ENCODE measurements at regions not wholly inside any gene's neighbourhood (a gene's known extent, or its start where the extent isn't known, plus 50 kb on each side); places are given as distances from the start of the nearest gene placed in this dataset.

DNA sequence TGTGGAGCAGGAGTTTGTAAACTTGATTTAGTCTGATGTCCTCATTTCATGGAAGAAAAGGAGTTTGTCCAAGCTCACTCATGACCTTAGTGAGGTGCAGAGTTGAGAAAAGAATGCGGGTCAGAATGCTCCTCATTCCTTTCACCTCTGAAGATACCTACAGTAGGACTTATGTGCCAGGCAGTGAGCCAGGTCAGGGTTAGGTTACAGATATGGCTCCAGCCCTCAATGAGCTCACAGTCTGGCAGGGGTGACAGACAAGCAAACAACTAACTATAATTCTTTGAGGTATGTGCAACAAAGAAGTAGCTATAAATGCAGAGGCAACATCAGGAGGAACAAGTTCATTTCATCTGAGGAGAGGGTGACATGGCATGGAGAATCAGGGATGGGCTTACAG lies 102.5 kb downstream of the SPATA31D1 start:
- no peaks in the 10 kb centered on the region for H3K4me1 ChIP-seq (ENCODE audit: control insufficient read depth, insufficient read depth, low read length, poor library complexity, severe bottlenecking)
- H3K4me3 ChIP-seq (ENCODE audit: extremely low read depth, insufficient read depth, low read length, poor library complexity, severe bottlenecking) = no peak overlapping the region
- no peak overlapping the region for H3K27ac ChIP-seq (ENCODE audit: low read depth, low read length, severe bottlenecking)
- 100% methylated on average over 1 of the region's 1 CpG for WGBS, 2 experiments (ENCODE audit: insufficient coverage in 2 of 2)
- H3K36me3 ChIP-seq (ENCODE audit: control insufficient read depth, insufficient read depth, low read length) = no peaks in the 10 kb centered on the region
- H3K9me3 ChIP-seq (ENCODE audit: control insufficient read depth, low read length) = no peaks in the 10 kb centered on the region

DNA sequence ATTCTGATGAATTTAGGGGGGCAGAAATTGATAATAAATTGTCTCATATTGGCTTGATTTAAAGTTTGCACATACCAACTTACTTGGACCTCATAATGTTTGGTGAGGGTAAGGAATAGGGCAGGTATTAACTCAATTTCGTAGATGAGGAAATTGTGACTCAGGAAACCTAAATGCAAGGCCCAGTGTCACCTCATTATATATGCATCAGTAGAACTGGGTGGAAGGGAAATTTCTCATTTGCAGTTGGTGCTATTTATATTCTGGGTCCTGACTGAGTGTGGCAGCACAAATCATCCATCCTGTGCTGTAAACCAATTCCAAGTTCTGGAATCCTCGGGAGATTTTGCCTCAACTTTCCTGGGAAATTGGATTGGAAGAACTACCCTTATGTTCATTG lies 103.0 kb downstream of the SPATA31D1 start:
- Histone ChIP-seq H3K4me3 (ENCODE audit: extremely low read depth, insufficient read depth, low read length, poor library complexity, severe bottlenecking) (no peak overlapping the region), H3K36me3 (ENCODE audit: control insufficient read depth, insufficient read depth, low read length) (no peaks in the 10 kb centered on the region), H3K9me3 (ENCODE audit: control insufficient read depth, low read length) (no peaks in the 10 kb centered on the region), H3K4me1 (ENCODE audit: control insufficient read depth, insufficient read depth, low read length, poor library complexity, severe bottlenecking) (no peaks in the 10 kb centered on the region), H3K27ac (ENCODE audit: low read depth, low read length, severe bottlenecking) (no peak overlapping the region)
- 83 to 90% methylated on average over 1 of the region's 2 CpGs for WGBS, 2 experiments (ENCODE audit: insufficient coverage in 2 of 2)

DNA sequence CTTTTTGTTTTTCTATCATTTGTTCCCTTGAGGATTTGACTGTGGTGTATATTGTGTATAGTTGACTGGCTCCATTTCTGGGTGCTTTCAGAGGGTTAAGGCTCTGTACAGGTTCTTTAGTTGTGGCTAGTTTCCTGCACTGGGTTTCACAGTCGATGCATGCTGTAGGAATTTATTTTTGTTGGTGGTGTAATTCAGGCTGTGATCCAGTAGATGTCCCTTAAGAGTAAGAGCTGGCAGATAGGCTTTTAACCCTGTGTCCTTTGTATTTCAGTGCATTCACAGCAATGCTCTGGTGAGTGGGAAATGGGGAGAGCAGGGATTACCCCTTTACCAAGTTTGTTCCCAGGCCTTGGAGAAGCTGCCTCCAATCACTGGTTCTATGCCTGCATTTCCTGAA lies 112.9 kb downstream of the SPATA31D1 start:
- Histone ChIP-seq H3K27ac (ENCODE audit: low read depth, low read length, severe bottlenecking) (no peak overlapping the region), H3K36me3 (ENCODE audit: control insufficient read depth, insufficient read depth, low read length) (no peaks in the 10 kb centered on the region), H3K9me3 (ENCODE audit: control insufficient read depth, low read length) (peaks cover 9% of the 10 kb centered on the region), H3K4me1 (ENCODE audit: control insufficient read depth, insufficient read depth, low read length, poor library complexity, severe bottlenecking) (no peaks in the 10 kb centered on the region), H3K4me3 (ENCODE audit: extremely low read depth, insufficient read depth, low read length, poor library complexity, severe bottlenecking) (no peak overlapping the region)
- 89% methylated on average over 1 of the region's 1 CpG; no CpG with 5 or more reads in 1 of the 2 experiments for WGBS, 2 experiments (ENCODE audit: insufficient coverage in 2 of 2)

DNA sequence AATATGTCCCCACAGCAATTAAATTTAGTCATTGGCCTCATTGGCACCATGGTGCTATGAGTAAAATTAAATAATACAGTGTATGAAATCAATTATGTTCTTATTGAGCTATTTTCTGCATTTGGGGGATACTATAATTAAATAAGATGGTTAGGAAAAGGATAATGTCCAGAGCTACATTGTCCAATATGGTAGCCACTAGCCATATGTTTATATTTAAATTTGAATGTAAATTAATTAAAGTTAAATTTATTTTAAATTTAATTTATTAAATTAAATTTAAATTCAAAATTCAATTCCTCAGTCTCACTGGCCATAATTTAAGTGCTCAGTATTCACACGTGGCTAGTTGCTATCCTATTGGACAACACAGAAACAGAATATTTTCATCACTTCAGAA lies 115.7 kb downstream of the SPATA31D1 start:
- WGBS, 2 experiments (ENCODE audit: insufficient coverage in 2 of 2) = no CpG with 5 or more reads among the region's 1 CpG
- peaks cover 9% of the 10 kb centered on the region for H3K9me3 ChIP-seq (ENCODE audit: control insufficient read depth, low read length)
- no peak overlapping the region for H3K4me3 ChIP-seq (ENCODE audit: extremely low read depth, insufficient read depth, low read length, poor library complexity, severe bottlenecking)
- H3K4me1 ChIP-seq (ENCODE audit: control insufficient read depth, insufficient read depth, low read length, poor library complexity, severe bottlenecking) = no peaks in the 10 kb centered on the region
- H3K27ac ChIP-seq (ENCODE audit: low read depth, low read length, severe bottlenecking) = no peak overlapping the region
- no peaks in the 10 kb centered on the region for H3K36me3 ChIP-seq (ENCODE audit: control insufficient read depth, insufficient read depth, low read length)

DNA sequence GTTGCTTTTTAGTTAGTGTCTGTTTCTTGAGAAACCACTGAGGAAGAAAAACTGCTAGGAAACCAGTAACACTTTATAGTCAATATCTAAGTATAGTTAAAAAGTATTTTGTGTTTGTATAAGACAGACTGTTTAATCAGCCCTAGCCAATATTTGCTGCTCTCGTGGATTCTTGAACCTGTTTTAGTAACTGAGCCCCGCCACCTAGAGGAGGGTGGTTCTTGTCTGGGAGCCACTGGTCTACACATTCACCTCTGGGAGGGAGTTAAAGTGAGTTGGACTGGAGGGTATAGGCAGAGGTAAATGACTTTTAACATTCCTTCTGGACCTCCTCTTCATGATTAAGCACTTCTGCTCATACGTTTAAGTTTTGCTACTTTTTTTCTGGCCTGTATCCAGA lies 117.2 kb downstream of the SPATA31D1 start:
- 80% methylated on average over 1 of the region's 3 CpGs; no CpG with 5 or more reads in 1 of the 2 experiments for WGBS, 2 experiments (ENCODE audit: insufficient coverage in 2 of 2)
- Histone ChIP-seq H3K9me3 (ENCODE audit: control insufficient read depth, low read length) (peaks cover 9% of the 10 kb centered on the region), H3K4me1 (ENCODE audit: control insufficient read depth, insufficient read depth, low read length, poor library complexity, severe bottlenecking) (no peaks in the 10 kb centered on the region), H3K36me3 (ENCODE audit: control insufficient read depth, insufficient read depth, low read length) (no peaks in the 10 kb centered on the region), H3K4me3 (ENCODE audit: extremely low read depth, insufficient read depth, low read length, poor library complexity, severe bottlenecking) (no peak overlapping the region), H3K27ac (ENCODE audit: low read depth, low read length, severe bottlenecking) (no peak overlapping the region)

DNA sequence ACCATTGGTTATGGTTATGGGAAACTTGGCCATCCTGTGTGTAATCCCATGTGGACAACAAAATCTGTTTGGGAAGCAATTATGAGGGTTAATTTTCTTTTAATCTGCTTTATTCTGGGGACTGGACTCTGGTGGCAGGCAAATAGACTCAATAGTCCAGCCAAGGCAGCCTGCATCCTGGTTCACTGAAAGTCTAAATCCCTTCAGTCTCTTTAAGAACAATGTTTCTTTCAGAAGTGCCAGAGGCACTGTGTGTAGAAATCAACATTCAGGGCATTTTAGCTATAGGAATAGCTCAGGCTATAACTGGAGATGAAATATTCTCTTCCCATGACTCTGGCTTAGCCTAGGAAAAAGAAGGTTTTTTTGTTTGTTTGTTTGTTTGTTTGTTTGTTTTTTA lies 118.0 kb downstream of the SPATA31D1 start:
- Histone ChIP-seq H3K27ac (ENCODE audit: low read depth, low read length, severe bottlenecking) (no peak overlapping the region), H3K36me3 (ENCODE audit: control insufficient read depth, insufficient read depth, low read length) (no peaks in the 10 kb centered on the region), H3K4me3 (ENCODE audit: extremely low read depth, insufficient read depth, low read length, poor library complexity, severe bottlenecking) (no peak overlapping the region), H3K4me1 (ENCODE audit: control insufficient read depth, insufficient read depth, low read length, poor library complexity, severe bottlenecking) (no peaks in the 10 kb centered on the region), H3K9me3 (ENCODE audit: control insufficient read depth, low read length) (peaks cover 4% of the 10 kb centered on the region)

DNA sequence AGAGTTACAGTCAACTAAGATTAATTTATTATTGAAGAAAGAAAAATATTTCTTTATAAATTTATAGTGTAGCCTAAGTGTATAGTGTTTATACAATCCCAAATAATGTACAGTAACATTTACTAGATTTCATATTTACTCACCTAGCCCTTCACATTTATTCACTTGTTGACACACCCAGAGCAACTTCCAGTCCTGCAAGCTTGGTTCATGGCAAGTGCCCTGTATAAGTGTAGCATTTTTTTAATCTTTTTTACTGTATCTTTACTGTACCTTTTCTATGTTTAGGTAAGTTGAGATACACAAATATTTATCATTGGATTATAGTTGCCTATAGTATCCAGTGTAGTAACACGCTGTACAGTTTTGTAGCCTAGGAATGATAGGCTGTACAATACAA lies 119.9 kb downstream of the SPATA31D1 start:
- no peaks in the 10 kb centered on the region for H3K36me3 ChIP-seq (ENCODE audit: control insufficient read depth, insufficient read depth, low read length)
- WGBS, 2 experiments (ENCODE audit: insufficient coverage in 2 of 2) = no CpG with 5 or more reads among the region's 1 CpG
- no peaks in the 10 kb centered on the region for H3K9me3 ChIP-seq (ENCODE audit: control insufficient read depth, low read length)
- H3K27ac ChIP-seq (ENCODE audit: low read depth, low read length, severe bottlenecking) = no peak overlapping the region
- no peak overlapping the region for H3K4me3 ChIP-seq (ENCODE audit: extremely low read depth, insufficient read depth, low read length, poor library complexity, severe bottlenecking)
- H3K4me1 ChIP-seq (ENCODE audit: control insufficient read depth, insufficient read depth, low read length, poor library complexity, severe bottlenecking) = no peaks in the 10 kb centered on the region

DNA sequence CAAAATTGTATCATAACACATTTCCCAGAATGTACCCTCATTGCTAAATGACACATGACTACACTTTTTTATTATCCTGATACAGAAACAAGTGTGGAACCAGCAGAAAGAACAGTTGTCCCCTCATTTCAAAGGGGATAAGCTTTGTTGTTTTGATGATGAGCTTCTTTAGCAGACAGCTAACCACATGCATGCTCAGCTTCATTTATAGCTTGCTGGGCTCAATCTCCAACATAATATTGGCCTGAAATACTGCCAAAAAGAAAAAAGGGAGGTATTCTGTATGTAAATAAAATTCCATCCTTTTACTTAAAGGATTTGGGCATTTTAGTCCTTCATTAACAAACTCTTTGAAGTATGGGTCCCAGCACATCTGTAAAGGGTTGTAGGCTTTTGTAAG lies 120.4 kb downstream of the SPATA31D1 start:
- Histone ChIP-seq H3K4me1 (ENCODE audit: control insufficient read depth, insufficient read depth, low read length, poor library complexity, severe bottlenecking) (no peaks in the 10 kb centered on the region), H3K9me3 (ENCODE audit: control insufficient read depth, low read length) (no peaks in the 10 kb centered on the region), H3K4me3 (ENCODE audit: extremely low read depth, insufficient read depth, low read length, poor library complexity, severe bottlenecking) (no peak overlapping the region), H3K27ac (ENCODE audit: low read depth, low read length, severe bottlenecking) (no peak overlapping the region), H3K36me3 (ENCODE audit: control insufficient read depth, insufficient read depth, low read length) (no peaks in the 10 kb centered on the region)

DNA sequence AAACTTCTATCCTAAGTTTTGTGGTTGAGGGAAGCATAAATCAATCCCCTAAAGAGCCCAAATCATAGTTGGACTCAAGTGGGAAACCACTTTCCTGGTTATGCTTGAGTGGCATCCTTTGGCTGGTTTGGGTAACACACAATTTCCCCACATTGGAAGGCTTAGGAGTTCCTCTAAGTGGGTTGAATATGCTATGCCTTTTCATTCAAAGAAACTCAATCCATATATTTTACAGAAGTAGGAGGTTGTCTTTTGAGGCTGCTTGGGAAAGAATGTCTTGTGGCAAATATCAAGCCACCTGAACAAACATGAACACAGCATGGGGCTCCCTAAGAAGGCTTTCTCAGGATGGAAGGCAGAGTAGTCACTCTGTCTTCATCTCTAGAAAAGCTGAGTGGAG lies 121.1 kb downstream of the SPATA31D1 start:
- Histone ChIP-seq H3K4me1 (ENCODE audit: control insufficient read depth, insufficient read depth, low read length, poor library complexity, severe bottlenecking) (no peaks in the 10 kb centered on the region), H3K4me3 (ENCODE audit: extremely low read depth, insufficient read depth, low read length, poor library complexity, severe bottlenecking) (no peak overlapping the region), H3K9me3 (ENCODE audit: control insufficient read depth, low read length) (no peaks in the 10 kb centered on the region), H3K27ac (ENCODE audit: low read depth, low read length, severe bottlenecking) (no peak overlapping the region), H3K36me3 (ENCODE audit: control insufficient read depth, insufficient read depth, low read length) (no peaks in the 10 kb centered on the region)

DNA sequence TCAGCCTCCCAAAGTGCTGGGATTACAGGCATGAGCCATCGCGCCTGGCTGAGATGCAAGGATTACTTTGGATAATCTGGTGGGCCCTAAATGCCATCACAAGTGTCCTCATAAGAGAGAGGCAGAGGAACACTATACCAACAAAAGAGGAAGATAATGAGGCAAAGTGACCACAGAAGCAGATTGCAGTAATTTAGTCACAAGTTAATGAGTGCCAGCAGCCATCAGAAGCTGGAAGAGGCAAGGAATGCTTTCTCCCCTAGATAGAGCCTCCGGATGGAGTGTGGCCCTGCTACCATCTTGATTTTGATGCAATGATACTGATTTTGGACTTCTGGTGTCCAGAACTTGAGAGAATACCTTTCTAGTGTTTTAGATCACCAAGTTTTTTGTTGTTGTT lies 122.3 kb downstream of the SPATA31D1 start:
- Histone ChIP-seq H3K9me3 (ENCODE audit: control insufficient read depth, low read length) (no peaks in the 10 kb centered on the region), H3K4me3 (ENCODE audit: extremely low read depth, insufficient read depth, low read length, poor library complexity, severe bottlenecking) (no peak overlapping the region), H3K4me1 (ENCODE audit: control insufficient read depth, insufficient read depth, low read length, poor library complexity, severe bottlenecking) (no peaks in the 10 kb centered on the region), H3K36me3 (ENCODE audit: control insufficient read depth, insufficient read depth, low read length) (no peaks in the 10 kb centered on the region), H3K27ac (ENCODE audit: low read depth, low read length, severe bottlenecking) (no peak overlapping the region)
- WGBS, 2 experiments (ENCODE audit: insufficient coverage in 2 of 2) = 90 to 100% methylated on average over 2 to 3 of the region's 3 CpGs

DNA sequence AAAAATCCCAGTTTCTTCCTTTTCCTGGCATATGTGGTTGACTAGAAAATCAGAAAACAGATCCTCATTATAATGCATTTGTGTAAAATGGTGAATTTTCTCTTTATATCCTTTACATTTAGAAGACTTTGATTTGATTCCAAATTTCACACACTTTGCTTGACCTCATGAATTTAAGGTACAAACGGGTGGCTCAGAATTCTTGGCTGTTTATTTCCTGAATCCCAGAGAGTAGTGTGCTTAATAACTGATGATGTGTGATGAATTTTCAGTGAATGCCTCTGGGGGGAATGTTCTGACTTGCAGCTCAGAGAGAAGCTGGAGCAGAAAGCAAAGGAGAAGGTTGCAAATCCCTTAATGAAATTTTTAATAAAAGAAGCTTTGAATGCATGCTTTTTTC lies 126.8 kb downstream of the SPATA31D1 start:
- no peak overlapping the region for H3K4me3 ChIP-seq (ENCODE audit: extremely low read depth, insufficient read depth, low read length, poor library complexity, severe bottlenecking)
- H3K4me1 ChIP-seq (ENCODE audit: control insufficient read depth, insufficient read depth, low read length, poor library complexity, severe bottlenecking) = no peaks in the 10 kb centered on the region
- no peaks in the 10 kb centered on the region for H3K9me3 ChIP-seq (ENCODE audit: control insufficient read depth, low read length)
- no peak overlapping the region for H3K27ac ChIP-seq (ENCODE audit: low read depth, low read length, severe bottlenecking)
- 86 to 100% methylated on average over 1 of the region's 1 CpG for WGBS, 2 experiments (ENCODE audit: insufficient coverage in 2 of 2)
- H3K36me3 ChIP-seq (ENCODE audit: control insufficient read depth, insufficient read depth, low read length) = no peaks in the 10 kb centered on the region

DNA sequence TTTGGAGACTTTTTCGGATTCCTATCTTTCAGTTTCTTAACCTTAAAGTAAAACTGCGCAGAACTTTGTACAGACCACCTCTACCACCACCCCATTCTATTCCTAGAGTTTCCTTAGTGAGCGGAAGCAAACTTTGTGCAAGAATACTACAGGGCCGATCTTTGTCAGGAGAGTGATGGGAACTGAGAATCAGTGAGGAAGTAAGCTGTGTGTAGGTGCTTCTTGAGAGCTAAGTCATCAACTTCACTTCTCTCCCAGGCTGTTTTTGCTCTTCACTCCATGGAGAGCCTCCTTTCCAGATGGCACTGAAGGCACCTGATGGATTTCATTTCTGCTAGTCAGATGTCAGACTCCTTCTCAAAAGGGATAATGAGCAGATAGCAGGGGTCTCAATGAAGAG lies 127.3 kb downstream of the SPATA31D1 start:
- H3K4me3 ChIP-seq (ENCODE audit: extremely low read depth, insufficient read depth, low read length, poor library complexity, severe bottlenecking) = no peak overlapping the region
- H3K9me3 ChIP-seq (ENCODE audit: control insufficient read depth, low read length) = no peaks in the 10 kb centered on the region
- WGBS, 2 experiments (ENCODE audit: insufficient coverage in 2 of 2) = no CpG with 5 or more reads among the region's 4 CpGs
- H3K4me1 ChIP-seq (ENCODE audit: control insufficient read depth, insufficient read depth, low read length, poor library complexity, severe bottlenecking) = no peaks in the 10 kb centered on the region
- H3K27ac ChIP-seq (ENCODE audit: low read depth, low read length, severe bottlenecking) = no peak overlapping the region
- H3K36me3 ChIP-seq (ENCODE audit: control insufficient read depth, insufficient read depth, low read length) = no peaks in the 10 kb centered on the region

Measured in mesodermal cell (in vitro differentiated cells).